Dendritic cell treated with granulocyte-macrophage colony-stimulating factor and Interleukin-4, amounts not matched to agents 40 ng/mL and 50 ng/mL, for 4 days (primary cell): ENCODE measurements at regions not wholly inside any gene's neighbourhood (a gene's known extent, or its start where the extent isn't known, plus 50 kb on each side); places are given as distances from the start of the nearest gene placed in this dataset.

ENCODE experiments used
- H3K27ac Mint-ChIP-seq: one replicate; pipeline ENCODE4 v1.8.0; 2022; ENCODE audit warnings: mild to moderate bottlenecking, mixed read lengths
- H3K27me3 Mint-ChIP-seq: one replicate; pipeline ENCODE4 v1.8.0; 2022; ENCODE audit warnings: mild to moderate bottlenecking, mixed read lengths
- H3K36me3 Mint-ChIP-seq: one replicate; pipeline ENCODE4 v1.8.0; 2022; ENCODE audit warnings: low read depth, mixed read lengths
- H3K4me1 Mint-ChIP-seq: one replicate; pipeline ENCODE4 v1.8.0; 2022; ENCODE audit warnings: low read depth, mixed read lengths
- H3K4me3 Mint-ChIP-seq: one replicate; pipeline ENCODE4 v1.8.0; 2022; ENCODE audit warnings: mild to moderate bottlenecking, moderate library complexity, mixed read lengths
- H3K9me3 Mint-ChIP-seq: one replicate; pipeline ENCODE4 v1.8.0; 2022; ENCODE audit warnings: mixed read lengths
- intact Hi-C: fragments of 100-400 bp; cut with micrococcal nuclease; formaldehyde crosslinking; loops from one replicate; pipeline ENCODE4 v1.15.0; 2022

GRCh38 chr22:47784991-47785390 is 1022.5 kb downstream of the TBC1D22A start:
- Mint-ChIP-seq H3K9me3 (peaks cover 19% of the 10 kb centered on the region), H3K27me3 (peaks cover 5% of the 10 kb centered on the region), H3K4me3 (no peak overlapping the region), H3K27ac (no peak overlapping the region), H3K36me3 (no peaks in the 10 kb centered on the region), H3K4me1 (no peaks in the 10 kb centered on the region)
- intact Hi-C loops: no loop called here

DNA sequence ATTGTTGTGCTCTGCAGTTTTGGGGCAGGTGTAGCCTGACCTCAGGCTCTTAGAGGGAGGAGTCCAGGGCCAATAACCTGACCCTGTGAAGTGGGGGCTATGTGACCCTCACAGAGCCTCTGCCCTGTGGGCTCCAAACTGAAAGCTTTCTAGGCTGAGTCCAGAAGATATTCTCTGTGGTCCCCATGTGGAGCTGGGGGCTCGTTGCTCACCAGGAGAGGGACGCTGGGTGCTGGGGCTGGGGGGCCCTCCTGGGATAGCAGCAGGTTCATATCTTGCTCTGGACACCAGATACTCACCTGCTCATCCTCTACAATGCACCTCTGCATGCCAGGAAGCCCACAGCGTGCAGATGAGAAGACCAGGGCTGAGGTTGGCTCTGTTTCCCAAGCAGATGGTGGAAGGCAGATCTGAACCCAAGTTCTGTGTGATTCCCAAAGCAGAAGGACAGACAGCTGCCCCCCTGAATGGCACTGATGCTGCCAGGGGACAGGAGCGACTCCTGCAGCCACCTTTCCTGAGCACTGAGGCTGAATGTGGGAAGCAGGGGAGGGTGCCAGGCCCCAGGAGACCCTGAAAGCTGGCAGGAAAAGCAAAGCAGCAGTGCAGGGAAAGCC is 1022.0 kb downstream of the TBC1D22A start:
- Mint-ChIP-seq H3K27me3 (peaks cover 5% of the 10 kb centered on the region), H3K4me1 (no peaks in the 10 kb centered on the region), H3K27ac (no peak overlapping the region), H3K9me3 (peaks cover 19% of the 10 kb centered on the region), H3K36me3 (no peaks in the 10 kb centered on the region), H3K4me3 (no peak overlapping the region)
- intact Hi-C loops: no loop called here

GRCh38 chr22:47783433-47784366 is 1021.2 kb downstream of the TBC1D22A start:
- Mint-ChIP-seq H3K4me1 (no peaks in the 10 kb centered on the region), H3K27ac (no peak overlapping the region), H3K27me3 (peaks cover 5% of the 10 kb centered on the region), H3K9me3 (peaks cover 19% of the 10 kb centered on the region), H3K36me3 (no peaks in the 10 kb centered on the region), H3K4me3 (no peak overlapping the region)
- intact Hi-C loops: no loop called here

- intact Hi-C loops: no loop called here
Measured at GRCh38 chr22:47782328-47783075, 1020.1 kb downstream of the TBC1D22A start.

DNA sequence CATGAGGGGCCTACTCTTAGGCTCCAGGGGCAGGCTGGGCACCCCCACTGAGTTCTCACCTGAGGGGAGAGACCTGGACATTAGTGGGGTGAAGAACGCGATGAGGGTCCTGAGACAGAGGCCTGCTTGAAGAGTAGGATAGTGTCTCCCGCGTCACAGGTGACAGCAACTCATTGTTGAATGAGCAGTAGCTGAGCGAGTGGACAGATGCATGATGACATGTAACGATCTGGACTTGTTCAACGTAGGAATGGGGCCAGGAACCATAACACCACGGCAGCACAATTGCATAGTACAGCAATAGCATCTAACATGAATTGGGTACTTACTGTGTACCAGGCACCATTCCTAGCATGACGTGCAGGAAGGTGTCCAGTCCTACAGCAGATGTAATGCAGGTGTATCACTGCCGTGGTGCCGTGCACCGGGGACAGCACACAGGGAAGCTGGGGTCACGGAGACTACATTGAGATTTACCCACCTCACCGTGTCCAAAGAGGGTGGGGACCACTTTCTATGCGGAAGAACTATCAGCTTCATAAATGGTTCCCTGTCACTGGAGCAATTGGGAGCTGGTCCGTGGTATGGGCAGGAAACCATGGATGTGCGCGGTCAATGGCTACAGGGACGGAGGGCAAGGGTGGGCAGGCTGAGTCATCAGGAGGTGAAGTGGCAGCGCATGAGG is 1019.1 kb downstream of the TBC1D22A start:
- intact Hi-C loops: no loop called here
- Mint-ChIP-seq H3K4me3 (no peak overlapping the region), H3K9me3 (peaks cover 19% of the 10 kb centered on the region), H3K27ac (no peak overlapping the region), H3K36me3 (no peaks in the 10 kb centered on the region), H3K27me3 (no peaks in the 10 kb centered on the region), H3K4me1 (no peaks in the 10 kb centered on the region)

More at GRCh38 chr22:47782328-47783075, 1020.1 kb downstream of the TBC1D22A start:
- Mint-ChIP-seq H3K27ac (no peak overlapping the region), H3K4me3 (no peak overlapping the region), H3K36me3 (no peaks in the 10 kb centered on the region), H3K27me3 (no peaks in the 10 kb centered on the region), H3K9me3 (peaks cover 19% of the 10 kb centered on the region), H3K4me1 (no peaks in the 10 kb centered on the region)

DNA sequence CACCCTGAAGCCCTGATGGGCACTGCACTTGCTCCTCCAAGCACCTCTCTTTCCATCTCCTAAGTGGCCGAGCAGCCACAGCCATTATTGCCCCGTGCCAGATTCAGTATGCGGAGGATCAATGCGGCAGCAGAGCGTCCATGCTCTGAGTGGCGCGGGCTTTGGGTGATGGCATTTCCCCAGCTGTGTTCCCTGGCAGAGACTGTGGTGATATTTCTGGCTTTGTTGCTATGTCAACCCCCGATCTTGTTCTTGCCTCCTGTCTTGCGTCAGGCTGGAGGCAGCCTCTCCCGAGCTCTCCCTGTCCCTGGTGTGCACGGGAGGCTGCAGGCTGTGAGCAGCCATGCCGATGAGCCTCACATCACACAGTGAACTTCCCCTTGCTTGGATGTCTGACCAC is 1018.6 kb downstream of the TBC1D22A start:
- Mint-ChIP-seq H3K4me3 (no peak overlapping the region), H3K27ac (no peak overlapping the region), H3K9me3 (peaks cover 19% of the 10 kb centered on the region), H3K36me3 (no peaks in the 10 kb centered on the region), H3K4me1 (no peaks in the 10 kb centered on the region), H3K27me3 (no peaks in the 10 kb centered on the region)
- intact Hi-C loops: no loop called here

GRCh38 chr22:47780281-47780875 is 1017.9 kb downstream of the TBC1D22A start:
- Mint-ChIP-seq H3K4me1 (no peaks in the 10 kb centered on the region), H3K4me3 (no peak overlapping the region), H3K36me3 (no peaks in the 10 kb centered on the region), H3K9me3 (peaks cover 13% of the 10 kb centered on the region), H3K27me3 (no peaks in the 10 kb centered on the region), H3K27ac (no peak overlapping the region)
- intact Hi-C loops: no loop called here

DNA sequence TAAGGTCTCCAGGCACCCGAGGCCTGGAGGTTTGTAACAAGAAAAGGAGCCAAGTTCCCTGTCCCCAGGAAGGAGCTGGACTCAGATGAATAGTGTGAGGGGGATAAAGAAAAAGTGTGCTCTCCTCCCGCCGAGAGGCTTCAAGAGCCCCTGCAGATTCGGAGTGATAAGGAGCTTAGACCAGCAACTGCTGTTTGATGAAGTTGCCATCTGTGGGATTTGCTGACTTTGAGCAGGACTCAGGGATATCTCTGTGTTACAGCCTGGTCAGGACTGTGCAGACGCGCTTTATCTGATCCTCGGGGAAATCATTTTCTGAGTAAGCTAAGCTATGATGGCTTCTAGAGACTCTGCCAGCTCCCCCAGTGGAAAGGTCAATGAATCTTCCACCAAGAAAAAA is 1017.0 kb downstream of the TBC1D22A start:
- no peak overlapping the region for H3K27ac Mint-ChIP-seq

GRCh38 chr22:47778160-47778658 is 1015.8 kb downstream of the TBC1D22A start:
- H3K36me3 Mint-ChIP-seq: no peaks in the 10 kb centered on the region
- H3K9me3 Mint-ChIP-seq: no peaks in the 10 kb centered on the region
- H3K4me3 Mint-ChIP-seq: no peak overlapping the region
- no peaks in the 10 kb centered on the region for H3K27me3 Mint-ChIP-seq
- no peak overlapping the region for H3K27ac Mint-ChIP-seq
- H3K4me1 Mint-ChIP-seq: no peaks in the 10 kb centered on the region
- intact Hi-C loops: no loop called here

More for the DNA sequence above, 1017.0 kb downstream of the TBC1D22A start:
- Mint-ChIP-seq H3K27me3 (no peaks in the 10 kb centered on the region), H3K9me3 (peaks cover 8% of the 10 kb centered on the region), H3K4me3 (no peak overlapping the region), H3K36me3 (no peaks in the 10 kb centered on the region), H3K4me1 (no peaks in the 10 kb centered on the region)
- intact Hi-C loops: no loop called here

DNA sequence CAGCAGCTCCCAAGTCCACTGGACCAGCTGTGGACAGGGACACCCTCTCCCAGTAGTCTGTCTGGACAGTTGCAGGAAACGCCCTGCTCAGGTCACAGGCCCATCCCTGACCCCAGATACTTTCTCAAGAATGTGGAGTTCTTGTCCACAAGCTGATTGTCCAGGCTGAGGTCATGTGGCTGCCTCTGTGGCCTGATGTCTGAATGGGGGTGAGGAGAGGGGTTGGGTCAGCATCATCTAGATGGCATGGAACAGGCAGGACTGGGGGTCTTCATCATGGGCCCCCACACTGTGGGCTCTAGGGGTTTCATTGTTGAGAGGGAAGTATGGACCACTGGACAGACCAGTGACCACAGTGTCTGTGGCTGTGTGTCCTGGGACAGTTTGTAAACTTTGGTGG is 1015.0 kb downstream of the TBC1D22A start:
- Mint-ChIP-seq H3K4me3 (no peak overlapping the region), H3K9me3 (no peaks in the 10 kb centered on the region), H3K27ac (no peak overlapping the region), H3K27me3 (no peaks in the 10 kb centered on the region), H3K36me3 (no peaks in the 10 kb centered on the region), H3K4me1 (no peaks in the 10 kb centered on the region)
- intact Hi-C loops: no loop called here

DNA sequence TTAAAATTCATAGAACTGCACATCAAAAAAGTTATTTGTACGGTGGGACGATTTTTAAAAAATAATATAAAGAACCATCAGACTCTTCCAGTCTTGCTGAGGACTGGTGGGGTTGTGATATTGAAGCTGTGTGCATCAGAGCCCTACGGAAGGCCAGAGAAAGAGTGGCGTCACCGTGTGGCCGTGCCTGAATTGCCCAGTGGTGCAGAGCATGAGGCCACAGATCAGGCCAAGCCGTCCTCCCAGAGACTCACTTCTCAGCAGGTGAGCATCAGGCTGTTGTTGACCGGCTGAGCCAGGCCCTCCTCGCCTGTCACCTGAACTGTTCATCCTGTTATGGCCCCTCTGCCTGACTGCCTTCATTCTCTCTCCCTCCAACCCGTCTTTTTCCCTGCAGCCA is 1013.9 kb downstream of the TBC1D22A start:
- Mint-ChIP-seq H3K36me3 (no peaks in the 10 kb centered on the region), H3K9me3 (no peaks in the 10 kb centered on the region), H3K4me3 (no peak overlapping the region), H3K4me1 (no peaks in the 10 kb centered on the region), H3K27me3 (no peaks in the 10 kb centered on the region), H3K27ac (no peak overlapping the region)
- intact Hi-C loops: no loop called here

DNA sequence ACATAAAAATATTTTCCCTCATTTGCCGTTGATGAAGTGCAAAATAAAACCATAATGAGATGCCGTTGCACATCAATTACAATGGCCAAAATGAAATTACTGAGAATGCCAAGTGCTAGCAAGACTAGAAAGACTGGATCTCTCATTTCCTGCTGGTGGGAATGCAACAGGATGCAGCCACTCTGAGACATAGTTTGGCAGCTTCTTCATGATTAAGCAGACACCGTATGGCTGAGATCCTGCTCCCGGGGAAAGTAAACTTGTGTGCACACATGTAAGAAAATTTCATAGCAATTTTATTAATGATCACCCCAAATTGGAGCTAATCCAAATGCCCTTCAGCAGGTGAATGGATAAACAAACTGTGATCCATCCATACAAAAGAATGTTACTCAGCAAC is 1013.2 kb downstream of the TBC1D22A start:
- no peak overlapping the region for H3K27ac Mint-ChIP-seq
- no peaks in the 10 kb centered on the region for H3K27me3 Mint-ChIP-seq
- no peaks in the 10 kb centered on the region for H3K9me3 Mint-ChIP-seq
- H3K4me3 Mint-ChIP-seq: no peak overlapping the region
- H3K36me3 Mint-ChIP-seq: no peaks in the 10 kb centered on the region
- H3K4me1 Mint-ChIP-seq: no peaks in the 10 kb centered on the region
- intact Hi-C loops: no loop called here

- intact Hi-C loops: no loop called here
- no peaks in the 10 kb centered on the region for H3K4me1 Mint-ChIP-seq
- no peaks in the 10 kb centered on the region for H3K9me3 Mint-ChIP-seq
- H3K4me3 Mint-ChIP-seq: no peak overlapping the region
- no peak overlapping the region for H3K27ac Mint-ChIP-seq
- H3K27me3 Mint-ChIP-seq: no peaks in the 10 kb centered on the region
- H3K36me3 Mint-ChIP-seq: no peaks in the 10 kb centered on the region
Measured at GRCh38 chr22:47775191-47775590, 1012.7 kb downstream of the TBC1D22A start.
